HEK293 (cell line): ENCODE measurements at regions not wholly inside any gene's neighbourhood (a gene's known extent, or its start where the extent isn't known, plus 50 kb on each side); places are given as distances from the start of the nearest gene placed in this dataset.

ENCODE experiments used
- CTCF ChIA-PET: fragments of 350-600 bp; formaldehyde crosslinking; extraction: SDS; loops from one replicate; lab custom pipeline; 2021; ENCODE audit warnings: antibody characterized with exemption; lab: Yijun Ruan, JAX
- POLR2A ChIA-PET: fragments of 300-600 bp; formaldehyde crosslinking; extraction: SDS; loops from one replicate; lab custom pipeline; 2020; ENCODE audit warnings: antibody characterized with exemption, inconsistent platforms; lab: Yijun Ruan, JAX
- H3K27ac ChIP-seq: fragments of 200-500 bp; sonication (Bioruptor generic); 2 replicates; pipeline ENCODE4 v1.5.1; 2014; ENCODE audit warnings: low read depth, low read length, control low read depth, inconsistent platforms; ENCODE audit errors: extremely low read depth
- H3K36me3 ChIP-seq, 2 experiments: fragments of 200-500 bp in 1 of 2; sonication (Bioruptor generic) in 1 of 2; 1 replicate in 1 of 2; 2 replicates in 1 of 2; pipeline ENCODE4 v1.5.1; 2014 to 2017; ENCODE audit warnings: inconsistent platforms in 2 of 2, low read length in 2 of 2; ENCODE audit not compliant: control insufficient read depth in 2 of 2, insufficient read depth in 1 of 2
- H3K4me1 ChIP-seq: fragments of 200-500 bp; sonication (Bioruptor generic); 2 replicates; pipeline ENCODE4 v1.5.1; 2014; ENCODE audit warnings: mild to moderate bottlenecking, low read length, inconsistent platforms; ENCODE audit not compliant: control insufficient read depth, insufficient read depth
- H3K4me3 ChIP-seq: 2 replicates; pipeline ENCODE4 v1.5.1; 2011; ENCODE audit warnings: low read depth, mild to moderate bottlenecking, control low read depth, low read length, moderate library complexity
- H3K9me3 ChIP-seq: fragments of 200-500 bp; sonication (Bioruptor generic); 2 replicates; pipeline ENCODE4 v1.5.1; 2014; ENCODE audit warnings: low read depth, low read length, inconsistent platforms; ENCODE audit not compliant: control insufficient read depth, insufficient read depth
- GLIS2 ChIP-seq: fragments of 450-650 bp; formaldehyde crosslinking; IDR thresholded peaks from 2 replicates; pipeline ENCODE4 v1.5.1; 2016; ENCODE audit warnings: missing biosample characterization, missing genetic modification characterization
- HOXA7 ChIP-seq: sonication (generic); formaldehyde crosslinking; IDR thresholded peaks from 2 replicates; pipeline ENCODE4 v1.8.1; 2022; ENCODE audit warnings: missing genetic modification reagents, borderline replicate concordance
- KLF16 ChIP-seq: fragments of 450-650 bp; formaldehyde crosslinking; IDR thresholded peaks from 2 replicates; pipeline ENCODE4 v1.5.1; 2017; ENCODE audit warnings: missing biosample characterization, missing genetic modification characterization
- OSR2 ChIP-seq: fragments of 450-650 bp; formaldehyde crosslinking; IDR thresholded peaks from 2 replicates; pipeline ENCODE4 v1.5.1; 2016; ENCODE audit warnings: missing biosample characterization, missing genetic modification characterization
- OVOL3 ChIP-seq: fragments of 450-650 bp; formaldehyde crosslinking; IDR thresholded peaks from 2 replicates; pipeline ENCODE4 v1.5.1; 2016; ENCODE audit warnings: missing biosample characterization, missing genetic modification characterization
- ZBTB20 ChIP-seq: fragments of 450-650 bp; formaldehyde crosslinking; IDR thresholded peaks from 2 replicates; pipeline ENCODE4 v1.5.1; 2016; ENCODE audit warnings: missing biosample characterization, missing genetic modification characterization
- ZFP69B ChIP-seq: fragments of 450-650 bp; formaldehyde crosslinking; IDR thresholded peaks from 2 replicates; pipeline ENCODE4 v1.5.1; 2016; ENCODE audit warnings: missing biosample characterization, missing genetic modification characterization
- ZNF112 ChIP-seq: fragments of 450-650 bp; formaldehyde crosslinking; IDR thresholded peaks from 2 replicates; pipeline ENCODE4 v1.5.0; 2017; ENCODE audit warnings: missing biosample characterization, missing genetic modification characterization
- ZNF148 ChIP-seq: fragments of 450-650 bp; formaldehyde crosslinking; IDR thresholded peaks from 2 replicates; pipeline ENCODE4 v1.5.0; 2017; ENCODE audit warnings: missing biosample characterization, missing genetic modification characterization, borderline replicate concordance
- ZNF18 ChIP-seq: fragments of 450-650 bp; formaldehyde crosslinking; IDR thresholded peaks from 2 replicates; pipeline ENCODE4 v1.5.1; 2016; ENCODE audit warnings: missing biosample characterization, missing genetic modification characterization
- ZNF202 ChIP-seq: fragments of 450-650 bp; formaldehyde crosslinking; IDR thresholded peaks from 2 replicates; pipeline ENCODE4 v1.5.1; 2016; ENCODE audit warnings: missing biosample characterization, missing genetic modification characterization, borderline replicate concordance
- ZNF23 ChIP-seq: fragments of 450-650 bp; formaldehyde crosslinking; IDR thresholded peaks from 2 replicates; pipeline ENCODE4 v1.5.1; 2016; ENCODE audit warnings: missing biosample characterization, missing genetic modification characterization, borderline replicate concordance
- ZNF239 ChIP-seq: fragments of 450-650 bp; formaldehyde crosslinking; IDR thresholded peaks from 2 replicates; pipeline ENCODE4 v1.5.1; 2016; ENCODE audit warnings: missing biosample characterization, missing genetic modification characterization
- ZNF24 ChIP-seq: fragments of 450-650 bp; formaldehyde crosslinking; IDR thresholded peaks from 2 replicates; pipeline ENCODE4 v1.5.1; 2016; ENCODE audit warnings: missing biosample characterization, missing genetic modification characterization
- ZNF302 ChIP-seq: fragments of 450-650 bp; formaldehyde crosslinking; IDR thresholded peaks from 2 replicates; pipeline ENCODE4 v1.5.1; 2016; ENCODE audit warnings: missing biosample characterization, missing genetic modification characterization, low read depth
- ZNF423 ChIP-seq: fragments of 450-650 bp; formaldehyde crosslinking; IDR thresholded peaks from 2 replicates; pipeline ENCODE4 v1.5.1; 2016; ENCODE audit warnings: missing biosample characterization, missing genetic modification characterization
- ZNF426 ChIP-seq: fragments of 450-650 bp; formaldehyde crosslinking; IDR thresholded peaks from 2 replicates; pipeline ENCODE4 v1.5.1; 2017; ENCODE audit warnings: missing biosample characterization, missing genetic modification characterization, mild to moderate bottlenecking, inconsistent platforms, moderate library complexity
- ZNF580 ChIP-seq: fragments of 450-650 bp; formaldehyde crosslinking; IDR thresholded peaks from 2 replicates; pipeline ENCODE4 v1.5.1; 2016; ENCODE audit warnings: missing biosample characterization, missing genetic modification characterization
- ZNF621 ChIP-seq: fragments of 450-650 bp; formaldehyde crosslinking; IDR thresholded peaks from 2 replicates; pipeline ENCODE4 v1.5.1; 2017; ENCODE audit warnings: missing biosample characterization, missing genetic modification characterization
- ZNF623 ChIP-seq: fragments of 450-650 bp; formaldehyde crosslinking; IDR thresholded peaks from 2 replicates; pipeline ENCODE4 v1.5.1; 2016; ENCODE audit warnings: missing biosample characterization, missing genetic modification characterization
- ZNF707 ChIP-seq: fragments of 450-650 bp; formaldehyde crosslinking; IDR thresholded peaks from 2 replicates; pipeline ENCODE4 v1.5.1; 2016; ENCODE audit warnings: missing biosample characterization, missing genetic modification characterization
- ZNF830 ChIP-seq: fragments of 450-650 bp; IDR thresholded peaks from 2 replicates; pipeline ENCODE4 v1.5.0; 2018; ENCODE audit warnings: missing biosample characterization, missing genetic modification characterization, low read depth, mild to moderate bottlenecking, moderate library complexity
- ZNF843 ChIP-seq: fragments of 450-650 bp; formaldehyde crosslinking; IDR thresholded peaks from 2 replicates; pipeline ENCODE4 v1.5.1; 2016; ENCODE audit warnings: missing biosample characterization, missing genetic modification characterization
- TF ChIP-seq, protein P1 (sequence below): fragments of 450-650 bp; formaldehyde crosslinking; IDR thresholded peaks from 2 replicates; pipeline ENCODE4 v1.5.1; 2016; ENCODE audit warnings: missing biosample characterization, missing genetic modification characterization
- TF ChIP-seq, protein P2 (sequence below): fragments of 450-650 bp; IDR thresholded peaks from 2 replicates; pipeline ENCODE4 v1.5.1; 2018; ENCODE audit warnings: missing biosample characterization, mild to moderate bottlenecking, missing genetic modification characterization

DNA sequence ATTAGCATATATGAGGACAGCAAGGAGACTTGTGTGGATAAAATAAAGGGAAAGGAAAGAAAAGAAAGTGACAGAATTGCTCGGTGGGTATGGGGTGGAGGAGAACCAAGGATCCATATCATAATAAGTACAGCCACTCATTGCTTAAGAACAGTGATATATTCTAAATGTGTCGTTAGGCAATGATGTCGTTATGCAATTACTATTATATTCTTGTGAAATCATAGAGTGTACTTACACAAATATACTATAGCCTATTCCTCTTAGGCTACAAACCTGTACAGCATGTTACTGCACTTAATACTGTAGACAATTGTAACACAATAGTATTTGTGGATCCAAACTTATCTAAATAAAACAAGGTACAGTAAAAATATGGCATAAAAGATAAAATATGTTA, 271.1 kb downstream of the CCER1 start:
- Histone ChIP-seq H3K4me3 (no peak overlapping the region), H3K36me3 (no peaks in the 10 kb centered on the region), H3K4me1 (no peaks in the 10 kb centered on the region), H3K9me3 (no peaks in the 10 kb centered on the region), H3K27ac (no peak overlapping the region)
- TF ChIP-seq ZNF580 (tag by site-specific recombination) (no peak), ZBTB20 (tag by site-specific recombination) (no peak), ZNF830 (tag by site-specific recombination) (no peak), ZNF24 (tag by site-specific recombination) (no peak), ZNF202 (tag by site-specific recombination) (no peak), ZNF623 (tag by site-specific recombination) (no peak), ZNF302 (no peak), ZNF112 (no peak), ZNF621 (tag by site-specific recombination) (no peak), ZNF239 (tag by site-specific recombination) (no peak), ZNF843 (tag by site-specific recombination) (no peak), ZNF423 (no peak), ZNF18 (tag by site-specific recombination) (no peak), ZNF23 (tag by site-specific recombination) (no peak), ZNF148 (tag by site-specific recombination) (no peak), ZNF707 (tag by site-specific recombination) (no peak), ZFP69B (no peak), ZNF426 (tag by site-specific recombination) (no peak)
- TF ChIP-seq, protein P1, sequence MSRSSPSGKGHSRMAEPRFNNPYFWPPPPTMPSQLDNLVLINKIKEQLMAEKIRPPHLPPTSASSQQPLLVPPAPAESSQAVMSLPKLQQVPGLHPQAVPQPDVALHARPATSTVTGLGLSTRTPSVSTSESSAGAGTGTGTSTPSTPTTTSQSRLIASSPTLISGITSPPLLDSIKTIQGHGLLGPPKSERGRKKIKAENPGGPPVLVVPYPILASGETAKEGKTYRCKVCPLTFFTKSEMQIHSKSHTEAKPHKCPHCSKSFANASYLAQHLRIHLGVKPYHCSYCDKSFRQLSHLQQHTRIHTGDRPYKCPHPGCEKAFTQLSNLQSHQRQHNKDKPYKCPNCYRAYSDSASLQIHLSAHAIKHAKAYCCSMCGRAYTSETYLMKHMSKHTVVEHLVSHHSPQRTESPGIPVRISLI (tag by site-specific recombination): no peak
- TF ChIP-seq, protein P2, sequence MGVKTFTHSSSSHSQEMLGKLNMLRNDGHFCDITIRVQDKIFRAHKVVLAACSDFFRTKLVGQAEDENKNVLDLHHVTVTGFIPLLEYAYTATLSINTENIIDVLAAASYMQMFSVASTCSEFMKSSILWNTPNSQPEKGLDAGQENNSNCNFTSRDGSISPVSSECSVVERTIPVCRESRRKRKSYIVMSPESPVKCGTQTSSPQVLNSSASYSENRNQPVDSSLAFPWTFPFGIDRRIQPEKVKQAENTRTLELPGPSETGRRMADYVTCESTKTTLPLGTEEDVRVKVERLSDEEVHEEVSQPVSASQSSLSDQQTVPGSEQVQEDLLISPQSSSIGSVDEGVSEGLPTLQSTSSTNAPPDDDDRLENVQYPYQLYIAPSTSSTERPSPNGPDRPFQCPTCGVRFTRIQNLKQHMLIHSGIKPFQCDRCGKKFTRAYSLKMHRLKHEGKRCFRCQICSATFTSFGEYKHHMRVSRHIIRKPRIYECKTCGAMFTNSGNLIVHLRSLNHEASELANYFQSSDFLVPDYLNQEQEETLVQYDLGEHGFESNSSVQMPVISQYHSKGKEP (tag by site-specific recombination): no peak
- CTCF ChIA-PET: no interaction called here
- POLR2A ChIA-PET: no interaction called here

GRCh38 chr12:90682398-90682797, 272.6 kb downstream of the CCER1 start:
- CTCF ChIA-PET: no interaction called here
- no peak overlapping the region for H3K27ac ChIP-seq
- no peak overlapping the region for H3K4me3 ChIP-seq
- H3K36me3 ChIP-seq: no peaks in the 10 kb centered on the region
- H3K9me3 ChIP-seq: no peaks in the 10 kb centered on the region
- H3K4me1 ChIP-seq: no peaks in the 10 kb centered on the region
- TF ChIP-seq ZNF202 (tag by site-specific recombination) (no peak), KLF16 (tag by site-specific recombination) (no peak), OVOL3 (tag by site-specific recombination) (no peak), HOXA7 (CRISPR knock-in tag) (no peak), GLIS2 (tag by site-specific recombination) (no peak), OSR2 (no peak)
- TF ChIP-seq, protein P1 (tag by site-specific recombination): no peak
- POLR2A ChIA-PET: no interaction called here
